Stimulated activated CD8-positive, alpha-beta memory T cell treated with anti-CD3 and anti-CD28 coated beads, Interleukin-7, amount 100 ng/mL, for 24 hours (primary cell): ENCODE measurements at regions not wholly inside any gene's neighbourhood (a gene's known extent, or its start where the extent isn't known, plus 50 kb on each side); places are given as distances from the start of the nearest gene placed in this dataset.

ENCODE experiments used
- DNase-seq: peaks from one replicate; pipeline ENCODE4 v3.0.0-alpha.2; 2020; ENCODE audit warnings: low read depth

DNA sequence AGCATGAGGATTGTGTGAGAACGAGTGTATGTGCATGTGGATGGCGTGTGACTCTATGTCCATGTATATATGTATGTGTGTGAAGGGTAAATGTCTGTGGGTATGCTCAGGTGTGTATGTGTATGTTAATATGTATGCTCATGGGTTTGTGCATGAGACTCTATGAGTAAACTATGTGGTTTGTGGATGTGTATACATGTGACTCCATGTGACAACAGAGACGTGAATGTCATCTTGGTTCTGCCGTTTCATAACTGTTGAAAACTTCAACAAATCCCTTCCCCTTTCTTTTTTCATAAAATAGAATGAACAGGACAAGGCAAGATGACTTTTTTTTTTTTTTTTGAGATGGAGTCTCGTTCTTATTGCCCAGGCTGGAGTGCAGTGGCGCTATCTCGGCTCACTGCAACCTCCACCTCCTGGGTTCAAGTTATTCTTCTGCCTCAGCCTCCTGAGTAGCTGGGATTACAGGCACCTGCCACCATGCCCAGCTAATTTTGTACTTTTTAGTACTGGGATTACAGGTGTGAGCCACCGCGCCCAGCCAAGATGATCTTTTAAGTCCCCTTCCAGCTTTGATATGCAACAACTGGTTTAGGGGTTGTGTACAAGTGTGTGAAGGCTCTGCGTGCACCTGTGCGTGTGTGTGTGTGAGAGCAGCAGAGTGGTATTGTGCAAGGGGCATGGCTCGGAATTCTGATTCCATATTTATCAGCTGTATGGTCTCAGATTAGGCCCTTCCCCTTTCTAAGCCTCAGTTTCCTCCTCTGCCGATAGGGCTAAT lies 106.3 kb downstream of the EBNA1BP2 start:
- DNase-seq = no peak

DNA sequence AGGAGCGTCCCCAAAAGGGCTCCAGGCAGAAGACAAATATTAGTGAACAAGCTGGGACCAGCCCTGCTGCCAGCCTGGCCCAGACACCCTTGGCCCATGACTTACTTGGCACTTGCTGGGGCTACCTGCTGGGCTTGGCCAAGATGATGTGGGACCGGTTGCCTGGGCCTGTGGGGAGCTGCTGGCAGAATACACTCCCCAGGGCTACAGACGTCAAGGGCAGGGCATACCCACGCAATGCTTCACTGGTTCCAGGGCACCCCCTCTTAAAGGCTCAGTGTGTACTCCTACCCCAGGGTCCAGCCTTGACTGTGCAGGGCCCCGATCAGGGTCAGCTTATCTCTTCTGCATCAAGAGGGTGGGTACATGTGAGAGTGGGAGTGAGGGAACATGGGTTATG lies 106.5 kb upstream of the SLC2A1 start:
- DNase-seq = no peak

GRCh38 chr1:43063394-43064219 lies 104.9 kb upstream of the SLC2A1 start:
- no peak for DNase-seq

DNA sequence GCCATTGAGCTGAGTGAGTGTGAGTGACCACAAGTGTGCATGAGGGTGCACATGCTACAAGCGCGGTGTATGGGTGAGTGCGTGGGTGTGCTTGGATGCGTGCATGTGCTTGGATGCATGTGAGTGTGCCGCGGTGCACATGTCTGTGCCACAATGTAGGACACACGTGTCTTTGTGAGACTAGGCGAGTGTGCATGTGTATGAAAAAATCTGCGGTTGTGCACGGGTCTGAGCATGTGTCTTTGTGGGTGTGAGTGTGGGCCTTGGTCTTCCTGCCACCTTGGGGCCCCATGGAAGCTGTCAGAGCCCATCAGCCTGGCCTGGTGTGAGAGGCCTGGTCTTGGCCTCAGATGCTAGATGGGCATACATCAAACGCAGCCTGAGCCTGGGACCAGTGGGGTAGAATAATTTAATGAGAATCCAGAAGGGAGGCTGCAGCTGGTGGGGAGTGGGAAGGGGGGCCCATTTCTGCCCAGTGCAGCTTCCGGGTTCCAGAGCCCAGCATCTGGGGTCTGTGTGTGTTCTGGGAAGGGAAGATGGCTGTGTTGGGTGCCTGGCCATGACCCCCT lies 103.9 kb upstream of the SLC2A1 start:
- DNase-seq = no peak

DNA sequence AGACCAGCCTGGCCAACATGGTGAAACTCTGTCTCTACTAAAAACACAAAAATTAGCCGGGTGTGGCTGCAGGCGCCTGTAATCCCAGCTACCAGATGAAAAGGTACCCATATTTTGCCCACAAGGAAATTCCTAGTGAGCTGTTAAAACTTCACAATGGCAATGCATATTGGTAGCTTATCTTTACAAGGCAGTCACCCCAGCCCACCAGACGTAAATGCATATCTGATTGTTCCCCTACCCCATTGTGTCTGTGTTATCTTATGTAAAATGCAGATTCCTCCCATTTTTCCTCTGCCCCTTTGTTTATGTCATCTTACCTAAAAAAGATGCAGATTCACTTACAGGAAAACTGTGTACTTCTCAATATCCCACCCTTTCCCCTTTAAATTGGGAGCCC lies 103.1 kb upstream of the SLC2A1 start:
- no peak for DNase-seq

- DNase-seq = no peak
These were observed 101.2 kb upstream of the SLC2A1 start for GRCh38 chr1:43059640-43060574.

- no peak for DNase-seq
These were observed 100.1 kb upstream of the SLC2A1 start for GRCh38 chr1:43058545-43059360.

DNA sequence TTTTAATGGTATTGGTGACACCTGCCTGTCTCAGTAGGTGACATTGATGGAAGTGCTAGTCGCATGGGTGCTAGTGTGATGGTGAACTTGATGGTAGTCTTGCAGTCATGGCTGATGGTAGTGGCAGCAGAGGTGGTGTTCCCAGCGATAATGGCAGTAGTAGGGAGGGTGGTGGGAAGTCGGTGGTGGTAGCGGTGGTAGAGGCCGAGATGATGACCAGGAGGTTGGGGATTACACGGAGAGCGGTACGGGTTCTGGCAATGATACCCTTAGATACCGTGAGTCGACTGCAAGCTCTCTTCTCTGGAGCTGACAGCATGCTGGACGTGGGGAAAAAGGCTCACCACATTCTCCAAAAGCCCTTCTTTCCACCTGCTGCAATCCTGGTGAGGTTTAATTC lies 99.4 kb upstream of the SLC2A1 start:
- no peak for DNase-seq

- no peak for DNase-seq
These were observed 98.9 kb upstream of the SLC2A1 start for GRCh38 chr1:43057567-43057966.

- no peak for DNase-seq
These were observed 98.3 kb upstream of the SLC2A1 start for GRCh38 chr1:43056981-43057391.

- DNase-seq = no peak
These were observed 97.8 kb upstream of the SLC2A1 start for GRCh38 chr1:43056460-43056859.

DNA sequence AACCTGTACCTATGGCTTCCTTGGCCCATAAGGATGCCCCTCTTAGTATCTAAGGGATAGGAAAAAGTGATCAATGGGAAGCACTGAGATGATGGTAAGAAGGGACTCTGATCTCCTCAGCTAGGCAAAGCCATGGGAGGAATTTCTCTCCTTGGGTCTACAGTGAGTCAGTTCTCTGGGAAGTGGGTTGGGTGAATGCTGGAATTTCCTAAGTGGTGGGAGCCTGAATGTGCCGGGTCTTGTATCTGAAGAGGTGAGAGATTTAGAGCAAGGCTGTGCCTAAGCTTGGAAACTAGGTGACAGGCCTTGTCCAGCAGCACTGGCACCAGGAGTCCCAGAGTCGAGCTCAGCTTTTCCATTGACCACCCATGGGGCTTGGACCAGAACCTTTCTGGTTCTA lies 96.3 kb upstream of the SLC2A1 start:
- DNase-seq = no peak

- DNase-seq = no peak
These were observed 94.2 kb upstream of the SLC2A1 start for GRCh38 chr1:43052786-43053439.

DNA sequence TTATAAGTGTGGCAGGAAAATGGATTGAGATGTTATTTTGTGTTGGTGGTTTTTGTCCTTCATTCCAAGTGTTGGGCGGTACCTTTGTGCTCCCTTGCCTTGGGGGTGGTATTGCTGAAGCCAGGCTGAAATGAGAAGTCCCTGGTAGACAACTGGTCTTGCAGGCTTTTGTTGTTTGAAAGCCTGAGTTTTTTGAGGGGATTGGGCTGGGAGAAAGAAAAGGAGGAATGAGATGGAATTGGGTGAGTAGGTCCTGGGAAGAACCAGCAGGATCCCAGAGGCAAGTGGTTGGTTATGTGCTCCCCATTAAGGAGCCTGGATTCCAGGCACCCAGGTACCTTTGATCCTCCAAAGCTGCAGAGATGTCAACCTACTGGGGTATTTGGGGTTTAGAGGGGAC lies 93.7 kb upstream of the SLC2A1 start:
- DNase-seq = no peak

DNA sequence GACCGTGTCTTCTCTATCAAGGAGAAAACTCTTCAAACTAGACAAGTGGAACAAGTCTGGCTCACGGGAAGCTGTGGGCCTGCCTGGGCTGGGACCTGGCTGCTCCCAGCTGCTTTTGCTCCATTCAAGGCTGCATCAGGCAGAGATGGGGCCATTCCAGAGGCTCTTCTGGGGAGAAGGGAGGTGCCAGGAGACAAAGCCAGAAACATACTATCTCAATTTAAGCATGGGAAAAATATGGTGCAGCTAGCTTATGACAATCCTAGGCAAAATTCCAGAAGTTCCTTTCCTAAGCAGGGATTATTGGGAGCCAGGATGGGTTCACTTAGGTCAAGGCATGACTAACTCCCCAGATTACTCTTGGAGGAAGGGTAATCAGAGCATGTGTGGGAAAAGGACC lies 90.8 kb upstream of the SLC2A1 start:
- DNase-seq = no peak

DNA sequence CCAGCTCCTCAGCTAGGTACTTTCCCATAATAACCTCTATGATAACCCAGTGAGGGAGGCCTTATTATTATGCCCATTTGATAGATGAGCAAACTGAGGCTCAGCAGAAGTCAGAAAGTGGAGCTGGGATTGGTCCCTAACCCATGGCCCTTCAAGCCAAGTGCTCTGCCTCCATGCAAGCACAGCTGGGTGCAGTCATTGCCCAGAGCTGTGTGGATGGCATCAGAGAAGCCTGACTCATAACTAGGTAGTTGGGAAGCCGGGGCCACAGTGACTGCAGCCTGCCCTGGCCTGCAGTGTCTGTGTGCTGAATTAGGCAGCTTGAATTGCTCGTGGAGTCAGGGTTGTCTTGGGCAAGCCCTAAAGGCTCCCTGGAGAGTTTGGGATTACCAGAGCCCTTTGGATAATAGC lies 89.9 kb upstream of the SLC2A1 start:
- no peak for DNase-seq

DNA sequence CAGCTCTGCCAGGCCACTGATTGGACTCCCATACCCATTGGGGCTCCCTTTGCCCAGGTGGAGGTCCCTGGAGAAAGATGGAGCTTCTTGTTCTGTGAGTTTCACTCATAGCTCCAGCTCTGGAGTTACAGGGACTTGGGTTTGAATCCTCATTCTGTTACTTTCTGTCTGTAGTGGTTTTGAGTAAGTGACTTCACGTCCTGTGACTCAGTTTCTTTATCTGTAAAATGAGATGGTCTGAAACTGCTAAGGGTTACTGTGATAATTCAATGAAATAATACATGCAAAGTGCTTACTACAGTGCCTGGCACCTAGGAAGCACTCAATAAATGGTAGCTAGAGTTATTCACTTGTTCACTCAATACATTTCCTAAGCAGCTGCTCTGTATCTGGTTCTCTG lies 88.5 kb upstream of the SLC2A1 start:
- no peak for DNase-seq

DNA sequence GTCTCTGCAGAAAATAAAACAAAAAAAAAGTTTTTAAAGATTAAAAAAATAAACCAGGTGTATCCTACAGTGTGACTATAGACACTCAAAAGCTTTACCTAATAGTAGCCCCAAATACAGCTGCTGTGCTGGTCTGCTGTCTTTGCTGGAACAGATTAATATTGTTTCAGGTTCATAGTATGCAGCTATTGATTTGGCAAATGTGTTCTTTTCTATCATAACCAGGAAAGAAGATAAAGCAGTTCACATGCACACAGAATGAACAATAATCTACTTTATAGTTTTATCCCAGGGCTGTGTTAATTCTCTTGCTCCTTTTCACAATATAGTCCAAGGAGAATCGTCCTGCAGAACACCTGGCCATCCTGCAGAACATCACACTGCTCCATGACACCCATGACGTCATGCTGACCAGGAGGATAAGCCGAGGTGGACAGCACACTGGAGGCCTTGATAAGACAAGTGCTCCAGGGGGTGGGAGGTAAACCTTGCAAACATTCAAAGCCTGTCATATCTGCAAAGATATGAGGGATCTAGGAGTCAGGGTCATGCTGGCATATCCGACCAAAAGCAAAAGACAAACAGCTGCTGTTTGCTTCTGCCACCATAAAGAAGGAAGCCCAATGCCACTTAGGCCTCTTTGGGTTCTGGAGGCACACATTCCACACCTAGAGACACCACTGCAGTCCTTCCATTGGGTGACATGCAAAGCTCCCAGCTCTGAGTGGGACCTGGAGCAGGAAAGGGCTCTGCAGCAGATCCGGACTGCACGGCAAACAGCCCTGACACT lies 86.1 kb upstream of the SLC2A1 start:
- DNase-seq = no peak

GRCh38 chr1:43043695-43044094 lies 85.0 kb upstream of the SLC2A1 start:
- no peak for DNase-seq
